Heart right ventricle (tissue), 16 donors: ENCODE measurements at regions not wholly inside any gene's neighbourhood (a gene's known extent, or its start where the extent isn't known, plus 50 kb on each side); places are given as distances from the start of the nearest gene placed in this dataset.

Source experiments
- ATAC-seq, 8 donors: fragments of 200-7000 bp; cut with Tn5 transposase; one replicate each; pipeline ENCODE4 v1.9.1; 2020; ENCODE audit warnings: mild to moderate bottlenecking in 8 of 8, moderate library complexity in 8 of 8, moderate number of reproducible peaks in 1 of 8
- DNase-seq, 2 donors: peaks; one replicate each; pipeline ENCODE4 v3.0.0-alpha.2; 2020
- H3K27ac ChIP-seq, 10 donors: fragments of 200-600 bp; sonication (generic) in 2 of 10; one replicate each; pipeline versions ENCODE4 v1.5.0 to v1.8.0; 2020 to 2022; ENCODE audit warnings: mild to moderate bottlenecking in 3 of 10
- H3K27me3 ChIP-seq, 7 donors: fragments of 200-600 bp; one replicate each; pipeline ENCODE4 v1.8.0; 2021 to 2022; ENCODE audit warnings: mild to moderate bottlenecking in 2 of 7
- H3K36me3 ChIP-seq, 9 donors: fragments of 200-600 bp; sonication (generic) in 1 of 9; one replicate each; pipeline versions ENCODE4 v1.5.0 to v1.8.0; 2020 to 2022; ENCODE audit warnings: mild to moderate bottlenecking in 2 of 9
- H3K4me1 ChIP-seq, 9 donors: fragments of 200-600 bp; sonication (generic) in 1 of 9; one replicate each; pipeline versions ENCODE4 v1.5.0 to v1.8.0; 2020 to 2022; ENCODE audit warnings: mild to moderate bottlenecking in 4 of 9
- H3K4me3 ChIP-seq, 10 donors: fragments of 200-600 bp; sonication (generic) in 2 of 10; one replicate each; pipeline versions ENCODE4 v1.5.0 to v1.8.0; 2020 to 2022; ENCODE audit warnings: mild to moderate bottlenecking in 7 of 10, moderate library complexity in 2 of 10
- H3K9me3 ChIP-seq, 11 donors: fragments of 200-600 bp in 10 of 11; sonication (generic) in 2 of 11; one replicate each; pipeline versions ENCODE4 v1.5.0 to v1.8.0; 2013 to 2022; ENCODE audit warnings: mild to moderate bottlenecking in 2 of 11, control low read depth in 1 of 11, moderate library complexity in 1 of 11
- CTCF ChIP-seq, 9 donors: fragments of 200-600 bp; sonication (generic) in 2 of 9; IDR thresholded peaks; one replicate each; pipeline versions ENCODE4 v1.5.0 to v1.8.0; 2021 to 2022; ENCODE audit warnings: antibody characterized with exemption in 9 of 9, mild to moderate bottlenecking in 5 of 9, moderate library complexity in 1 of 9
- WGBS, 2 donors: extraction: QIAGEN DNeasy Blood & Tissue Kit; methylation state at CpG; one replicate each; pipeline ENCODE4 v1.1.7; 2013; ENCODE audit warnings: inconsistent platforms in 1 of 2; 5-methylcytosine and 5-hydroxymethylcytosine counted together
- intact Hi-C, 10 donors: fragments of 100-400 bp; cut with DNase I; formaldehyde crosslinking; loops; one replicate each; pipeline versions ENCODE4 v1.11.1 to v1.14.2; 2022
- donor health status: Arrhythmogenic right ventricular cardiomyopathy.
- donor health status: ischemic (EF 13 %, LVEDD 7.1; RV severe dilation, severe dysfunction).
- donor health status: healthy with polysubstance abuse.
- donor health status: DM: no; HTN: yes; CAD: no.
- donor health status: DM: no; HTN: no; CAD: no.
- donor health status: ischemic (EF 25% LVEDD 6.9; RV normal size, moderate dysfunction).
- donor health status: ischemic (EF 25% LVEDD 5.7; RV mildly dilated, moderate dysfunction).
- donor health status: healthy.
- donor health status: DM: yes; HTN: yes; CAD: no.
- donor health status: Ischemic cardiomyopathy.
- donor health status: ischemic (EF 35%, LVEDD 5.7; RV mildly dilated, moderate dysfunction).
- donor health status: nonischemic (EF 11% LVEDD 7.7; RV severe dilation, severe dysfunction).
- donor health status: DM: yes; HTN: yes; CAD: no.
- donor health status: PGD.
- donor health status: ischemic (EF 29% LVEDD 5.4; RV normal size, mild dysfunction).
- donor health status: nonischemic (EF 23%, LVEDD 6.1; RV moderate dilation, normal function).

- no peak for TF ChIP-seq CTCF (IDR thresholded peaks at IDR 0.05)
- no peak overlapping the region for H3K27ac ChIP-seq
- no peaks in the 10 kb centered on the region for H3K9me3 ChIP-seq
- H3K4me3 ChIP-seq = no peak overlapping the region
- no peaks in the 10 kb centered on the region for H3K36me3 ChIP-seq
- H3K4me1 ChIP-seq = no peaks in the 10 kb centered on the region
- peaks cover 0 to 12% (median 0%) of the 10 kb centered on the region in 7 donors for H3K27me3 ChIP-seq
- WGBS, 2 donors = 33 to 35% methylated on average over 2 of the region's 2 CpGs
- intact Hi-C loops = no loop called here
- no peak for ATAC-seq
- no peak for DNase-seq
These were observed 192.8 kb downstream of the SH2D4B start for GRCh38 chr10:80730522-80730921.

- no peaks in the 10 kb centered on the region for H3K4me1 ChIP-seq
- H3K9me3 ChIP-seq = no peaks in the 10 kb centered on the region
- no peak for DNase-seq
- no peak for TF ChIP-seq CTCF (IDR thresholded peaks at IDR 0.05)
- H3K4me3 ChIP-seq = no peak overlapping the region
- no peak for ATAC-seq
- H3K36me3 ChIP-seq = no peaks in the 10 kb centered on the region
- intact Hi-C loops = no loop called here
- peaks cover 0 to 8% (median 0%) of the 10 kb centered on the region in 7 donors for H3K27me3 ChIP-seq
- no peak overlapping the region for H3K27ac ChIP-seq
These were observed 196.9 kb downstream of the SH2D4B start for GRCh38 chr10:80734589-80734988.

- no peak overlapping the region for H3K27ac ChIP-seq
- no peaks in the 10 kb centered on the region for H3K4me1 ChIP-seq
- H3K36me3 ChIP-seq = no peaks in the 10 kb centered on the region
- H3K4me3 ChIP-seq = no peak overlapping the region
- TF ChIP-seq CTCF (IDR thresholded peaks at IDR 0.05) = no peak
- 84 to 89% methylated on average over 2 of the region's 2 CpGs for WGBS, 2 donors
- intact Hi-C loops = no loop called here
- H3K9me3 ChIP-seq = no peaks in the 10 kb centered on the region
- no peak for ATAC-seq
- peaks cover 0 to 10% (median 0%) of the 10 kb centered on the region in 7 donors for H3K27me3 ChIP-seq
- no peak for DNase-seq
These were observed 199.5 kb downstream of the SH2D4B start for GRCh38 chr10:80737209-80737608.

- Histone ChIP-seq H3K9me3 (no peaks in the 10 kb centered on the region), H3K4me1 (no peaks in the 10 kb centered on the region), H3K4me3 (no peak overlapping the region), H3K36me3 (no peaks in the 10 kb centered on the region), H3K27me3 (peaks cover 0 to 10% (median 0%) of the 10 kb centered on the region in 7 donors), H3K27ac (no peak overlapping the region)
- TF ChIP-seq CTCF (IDR thresholded peaks at IDR 0.05) = no peak
- 89 to 92% methylated on average over 6 of the region's 6 CpGs for WGBS, 2 donors
- ATAC-seq (no peak), DNase-seq (no peak)
- intact Hi-C loops = no loop called here
These were observed 201.6 kb downstream of the SH2D4B start for GRCh38 chr10:80739328-80739727.
